ENCODE measurements at regions not wholly inside any gene's neighbourhood (a gene's known extent, or its start where the extent isn't known, plus 50 kb on each side); places are given as distances from the start of the nearest gene placed in this dataset.

DNA sequence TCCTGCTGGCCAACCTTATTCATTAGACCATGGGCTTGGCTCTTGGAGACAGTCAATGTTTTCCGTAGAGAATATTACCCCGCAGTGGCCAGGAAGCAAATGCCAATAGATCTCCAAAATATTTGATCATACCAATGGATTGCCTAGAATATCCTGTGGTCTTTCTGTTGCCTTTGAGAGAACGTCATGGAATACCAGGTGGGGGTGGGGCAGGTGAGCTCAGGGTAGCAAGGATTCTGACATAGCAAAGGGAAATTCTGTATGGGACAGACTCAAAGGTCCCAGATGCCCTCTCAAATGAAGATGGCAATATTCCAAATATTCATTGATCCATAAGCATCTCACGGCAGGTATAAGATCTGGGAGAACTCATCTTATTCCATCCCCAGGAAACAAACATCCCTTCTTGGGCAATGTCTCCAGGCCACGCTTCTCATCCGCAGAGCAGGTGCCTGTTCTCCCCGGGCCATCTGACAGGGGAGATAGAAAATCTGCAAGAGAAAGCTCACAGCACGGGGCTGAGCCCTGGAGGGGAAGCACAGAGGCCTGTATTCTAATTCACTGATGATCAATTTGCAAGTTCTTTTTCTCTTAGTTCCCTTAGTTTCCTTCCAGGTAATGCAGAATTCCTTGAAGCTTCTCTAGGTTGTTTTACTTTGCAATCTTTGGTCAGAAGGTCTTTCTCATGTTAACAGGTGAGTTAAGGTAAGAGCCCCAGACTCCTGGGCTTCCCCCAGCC lies 69.6 kb upstream of the TSHZ3 start:
- TF ChIP-seq POLR2A (IDR thresholded peaks at IDR 0.05; ENCODE audit: low read length) (no peak), GATA1 (IDR thresholded peaks at IDR 0.05; ENCODE audit: low read depth, low read length) (no peak)
